SK-N-SH treated with all-trans-retinoic acid at 6 μM for 48 hours (cell line): ENCODE measurements at regions not wholly inside any gene's neighbourhood (a gene's known extent, or its start where the extent isn't known, plus 50 kb on each side); places are given as distances from the start of the nearest gene placed in this dataset.

Experiments
- BACH2 ChIP-seq: fragments of 250-450 bp; sonication (Bioruptor Pico); IDR thresholded peaks from 2 replicates; pipeline ENCODE4 v1.9.0; 2021; ENCODE audit warnings: mild to moderate bottlenecking, borderline replicate concordance
- ESRRG ChIP-seq: fragments of 250-450 bp; sonication (Bioruptor Pico); IDR thresholded peaks from 2 replicates; pipeline ENCODE4 v1.6.1; 2021; ENCODE audit warnings: mild to moderate bottlenecking
- GLIS3 ChIP-seq: fragments of 250-450 bp; sonication (Bioruptor Pico); IDR thresholded peaks from 2 replicates; pipeline ENCODE4 v1.5.0; 2020; ENCODE audit warnings: mild to moderate bottlenecking, moderate library complexity
- ISL1 ChIP-seq: fragments of 250-450 bp; sonication (Bioruptor Pico); IDR thresholded peaks from 2 replicates; pipeline ENCODE4 v2.1.2; 2022; ENCODE audit warnings: mild to moderate bottlenecking, moderate library complexity
- TCF4 ChIP-seq: fragments of 250-450 bp; sonication (Bioruptor Pico); IDR thresholded peaks from 2 replicates; pipeline ENCODE4 v1.8.0; 2021; ENCODE audit warnings: mild to moderate bottlenecking, moderate library complexity, borderline replicate concordance
- ZFP3 ChIP-seq: fragments of 250-450 bp; sonication (Bioruptor Pico); IDR thresholded peaks from 2 replicates; pipeline ENCODE4 v1.5.0; 2020; ENCODE audit warnings: mild to moderate bottlenecking, moderate library complexity
- ZFP30 ChIP-seq: fragments of 450-650 bp; formaldehyde crosslinking; IDR thresholded peaks from 2 replicates; pipeline ENCODE4 v1.5.0; 2022; ENCODE audit warnings: mild to moderate bottlenecking, moderate library complexity
- ZNF565 ChIP-seq: fragments of 450-650 bp; formaldehyde crosslinking; conservative IDR thresholded peaks from 2 replicates; pipeline ENCODE4 v1.5.0; 2020; ENCODE audit warnings: low read depth, mild to moderate bottlenecking, moderate library complexity
- ZNF70 ChIP-seq: fragments of 450-650 bp; formaldehyde crosslinking; IDR thresholded peaks from 2 replicates; pipeline ENCODE4 v1.5.0; 2020; ENCODE audit warnings: mild to moderate bottlenecking, moderate library complexity
- ZNF8 ChIP-seq: fragments of 450-650 bp; formaldehyde crosslinking; IDR thresholded peaks from 2 replicates; pipeline ENCODE4 v1.5.0; 2020; ENCODE audit warnings: mild to moderate bottlenecking, moderate library complexity
- TF ChIP-seq, protein P1 (sequence below): fragments of 250-450 bp; sonication (Bioruptor Pico); IDR thresholded peaks from 2 replicates; pipeline ENCODE4 v1.5.1; 2020; ENCODE audit warnings: low read depth, mild to moderate bottlenecking, moderate library complexity
- TF ChIP-seq, protein P2 (sequence below): fragments of 250-450 bp; sonication (Bioruptor Pico); IDR thresholded peaks from 2 replicates; pipeline ENCODE4 v1.8.0; 2021; ENCODE audit warnings: low read depth, mild to moderate bottlenecking, moderate library complexity, borderline replicate concordance
- TF ChIP-seq, protein P3 (sequence below): fragments of 250-450 bp; sonication (Bioruptor Pico); IDR thresholded peaks from 2 replicates; pipeline ENCODE4 v1.5.1; 2021; ENCODE audit warnings: mild to moderate bottlenecking, moderate library complexity
- TF ChIP-seq, protein P4 (sequence below): fragments of 250-450 bp; sonication (Bioruptor Pico); IDR thresholded peaks from 2 replicates; pipeline ENCODE4 v1.8.0; 2020; ENCODE audit warnings: mild to moderate bottlenecking, moderate library complexity, borderline replicate concordance

DNA sequence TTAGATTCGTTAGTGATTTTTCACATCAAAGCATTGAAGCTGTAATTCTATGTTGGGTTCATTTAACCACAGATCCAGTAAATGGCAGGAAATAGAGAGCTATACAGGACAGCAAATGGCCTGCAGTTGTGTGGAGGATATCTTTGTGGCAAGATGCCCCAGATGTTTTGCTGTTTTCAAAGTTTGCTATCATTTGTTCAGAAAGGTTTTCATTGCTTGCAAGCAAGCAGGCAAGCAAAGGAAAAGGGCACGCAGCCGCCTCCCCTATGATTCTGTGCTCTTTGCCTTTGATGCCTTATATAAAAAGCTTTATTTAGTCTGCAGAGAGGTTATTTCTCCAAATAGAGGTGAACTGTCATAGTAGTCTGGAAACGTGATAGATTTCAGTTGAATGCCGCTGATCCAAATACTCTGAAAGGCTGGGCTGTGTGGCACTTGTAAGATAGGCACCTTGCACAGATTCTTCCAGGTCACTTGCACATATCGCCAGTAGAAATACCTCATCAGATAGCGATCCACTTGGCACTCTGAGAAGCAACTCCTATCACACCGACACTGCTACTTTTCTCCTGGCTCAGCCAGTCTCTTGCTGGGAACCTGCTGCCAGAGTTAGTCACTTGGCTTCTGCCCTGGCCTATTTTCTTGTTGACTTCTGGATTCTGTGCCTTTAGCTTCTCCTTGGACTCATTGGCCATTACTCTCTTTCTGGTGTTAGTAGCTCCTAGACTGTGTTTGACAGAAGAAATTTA lies 66.4 kb downstream of the UTRN start:
- TF ChIP-seq, protein P1, sequence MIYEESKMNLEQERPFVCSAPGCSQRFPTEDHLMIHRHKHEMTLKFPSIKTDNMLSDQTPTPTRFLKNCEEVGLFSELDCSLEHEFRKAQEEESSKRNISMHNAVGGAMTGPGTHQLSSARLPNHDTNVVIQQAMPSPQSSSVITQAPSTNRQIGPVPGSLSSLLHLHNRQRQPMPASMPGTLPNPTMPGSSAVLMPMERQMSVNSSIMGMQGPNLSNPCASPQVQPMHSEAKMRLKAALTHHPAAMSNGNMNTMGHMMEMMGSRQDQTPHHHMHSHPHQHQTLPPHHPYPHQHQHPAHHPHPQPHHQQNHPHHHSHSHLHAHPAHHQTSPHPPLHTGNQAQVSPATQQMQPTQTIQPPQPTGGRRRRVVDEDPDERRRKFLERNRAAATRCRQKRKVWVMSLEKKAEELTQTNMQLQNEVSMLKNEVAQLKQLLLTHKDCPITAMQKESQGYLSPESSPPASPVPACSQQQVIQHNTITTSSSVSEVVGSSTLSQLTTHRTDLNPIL (CRISPR knock-in tag), result no peak
- TF ChIP-seq, protein P2, sequence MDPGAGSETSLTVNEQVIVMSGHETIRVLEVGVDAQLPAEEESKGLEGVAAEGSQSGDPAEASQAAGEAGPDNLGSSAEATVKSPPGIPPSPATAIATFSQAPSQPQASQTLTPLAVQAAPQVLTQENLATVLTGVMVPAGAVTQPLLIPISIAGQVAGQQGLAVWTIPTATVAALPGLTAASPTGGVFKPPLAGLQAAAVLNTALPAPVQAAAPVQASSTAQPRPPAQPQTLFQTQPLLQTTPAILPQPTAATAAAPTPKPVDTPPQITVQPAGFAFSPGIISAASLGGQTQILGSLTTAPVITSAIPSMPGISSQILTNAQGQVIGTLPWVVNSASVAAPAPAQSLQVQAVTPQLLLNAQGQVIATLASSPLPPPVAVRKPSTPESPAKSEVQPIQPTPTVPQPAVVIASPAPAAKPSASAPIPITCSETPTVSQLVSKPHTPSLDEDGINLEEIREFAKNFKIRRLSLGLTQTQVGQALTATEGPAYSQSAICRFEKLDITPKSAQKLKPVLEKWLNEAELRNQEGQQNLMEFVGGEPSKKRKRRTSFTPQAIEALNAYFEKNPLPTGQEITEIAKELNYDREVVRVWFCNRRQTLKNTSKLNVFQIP, result no peak
- TF ChIP-seq ZFP3 (CRISPR knock-in tag) (no peak), ZNF70 (CRISPR knock-in tag) (no peak), ZNF565 (CRISPR knock-in tag) (no peak), ZFP30 (no peak), ESRRG (no peak), BACH2 (CRISPR knock-in tag) (no peak), TCF4 (CRISPR knock-in tag) (no peak), ISL1 (CRISPR knock-in tag) (no peak), ZNF8 (no peak), GLIS3 (CRISPR knock-in tag) (no peak)
- TF ChIP-seq, protein P3, sequence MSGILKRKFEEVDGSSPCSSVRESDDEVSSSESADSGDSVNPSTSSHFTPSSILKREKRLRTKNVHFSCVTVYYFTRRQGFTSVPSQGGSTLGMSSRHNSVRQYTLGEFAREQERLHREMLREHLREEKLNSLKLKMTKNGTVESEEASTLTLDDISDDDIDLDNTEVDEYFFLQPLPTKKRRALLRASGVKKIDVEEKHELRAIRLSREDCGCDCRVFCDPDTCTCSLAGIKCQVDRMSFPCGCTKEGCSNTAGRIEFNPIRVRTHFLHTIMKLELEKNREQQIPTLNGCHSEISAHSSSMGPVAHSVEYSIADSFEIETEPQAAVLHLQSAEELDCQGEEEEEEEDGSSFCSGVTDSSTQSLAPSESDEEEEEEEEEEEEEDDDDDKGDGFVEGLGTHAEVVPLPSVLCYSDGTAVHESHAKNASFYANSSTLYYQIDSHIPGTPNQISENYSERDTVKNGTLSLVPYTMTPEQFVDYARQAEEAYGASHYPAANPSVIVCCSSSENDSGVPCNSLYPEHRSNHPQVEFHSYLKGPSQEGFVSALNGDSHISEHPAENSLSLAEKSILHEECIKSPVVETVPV (CRISPR knock-in tag), result no peak
- TF ChIP-seq, protein P4, sequence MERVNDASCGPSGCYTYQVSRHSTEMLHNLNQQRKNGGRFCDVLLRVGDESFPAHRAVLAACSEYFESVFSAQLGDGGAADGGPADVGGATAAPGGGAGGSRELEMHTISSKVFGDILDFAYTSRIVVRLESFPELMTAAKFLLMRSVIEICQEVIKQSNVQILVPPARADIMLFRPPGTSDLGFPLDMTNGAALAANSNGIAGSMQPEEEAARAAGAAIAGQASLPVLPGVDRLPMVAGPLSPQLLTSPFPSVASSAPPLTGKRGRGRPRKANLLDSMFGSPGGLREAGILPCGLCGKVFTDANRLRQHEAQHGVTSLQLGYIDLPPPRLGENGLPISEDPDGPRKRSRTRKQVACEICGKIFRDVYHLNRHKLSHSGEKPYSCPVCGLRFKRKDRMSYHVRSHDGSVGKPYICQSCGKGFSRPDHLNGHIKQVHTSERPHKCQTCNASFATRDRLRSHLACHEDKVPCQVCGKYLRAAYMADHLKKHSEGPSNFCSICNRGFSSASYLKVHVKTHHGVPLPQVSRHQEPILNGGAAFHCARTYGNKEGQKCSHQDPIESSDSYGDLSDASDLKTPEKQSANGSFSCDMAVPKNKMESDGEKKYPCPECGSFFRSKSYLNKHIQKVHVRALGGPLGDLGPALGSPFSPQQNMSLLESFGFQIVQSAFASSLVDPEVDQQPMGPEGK (CRISPR knock-in tag), result no peak
